SH-SY5Y (cell line): ENCODE measurements at regions not wholly inside any gene's neighbourhood (a gene's known extent, or its start where the extent isn't known, plus 50 kb on each side); places are given as distances from the start of the nearest gene placed in this dataset.

Experiments
- GATA2 ChIP-seq: IDR thresholded peaks from 2 replicates; pipeline ENCODE4 v1.6.1; 2011; ENCODE audit warnings: mild to moderate bottlenecking, low read depth, low read length
- GATA3 ChIP-seq: IDR thresholded peaks from 2 replicates; pipeline ENCODE4 v1.6.1; 2011; ENCODE audit warnings: low read depth, mild to moderate bottlenecking, low read length, moderate library complexity

DNA sequence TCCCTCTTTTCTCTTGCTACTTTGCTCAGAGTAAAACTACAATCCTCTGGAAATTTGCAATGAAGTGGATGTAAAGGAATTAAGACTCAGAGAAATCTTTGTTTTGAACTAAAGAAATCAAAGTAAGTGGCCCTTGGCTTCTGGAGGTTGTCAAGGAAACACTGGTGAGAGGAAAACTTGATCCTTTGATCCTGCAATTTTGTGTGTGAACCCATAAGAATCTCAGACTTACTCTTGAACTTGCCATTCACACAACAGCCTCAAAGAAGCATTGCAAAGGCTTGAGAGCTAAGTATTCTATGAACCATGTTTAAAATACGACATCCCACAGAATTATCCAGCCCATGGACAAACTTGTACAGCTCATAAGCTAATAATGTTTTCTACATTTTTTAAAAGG lies 827.5 kb downstream of the TAF11L14 start:
- TF ChIP-seq GATA3 (no peak), GATA2 (no peak)

DNA sequence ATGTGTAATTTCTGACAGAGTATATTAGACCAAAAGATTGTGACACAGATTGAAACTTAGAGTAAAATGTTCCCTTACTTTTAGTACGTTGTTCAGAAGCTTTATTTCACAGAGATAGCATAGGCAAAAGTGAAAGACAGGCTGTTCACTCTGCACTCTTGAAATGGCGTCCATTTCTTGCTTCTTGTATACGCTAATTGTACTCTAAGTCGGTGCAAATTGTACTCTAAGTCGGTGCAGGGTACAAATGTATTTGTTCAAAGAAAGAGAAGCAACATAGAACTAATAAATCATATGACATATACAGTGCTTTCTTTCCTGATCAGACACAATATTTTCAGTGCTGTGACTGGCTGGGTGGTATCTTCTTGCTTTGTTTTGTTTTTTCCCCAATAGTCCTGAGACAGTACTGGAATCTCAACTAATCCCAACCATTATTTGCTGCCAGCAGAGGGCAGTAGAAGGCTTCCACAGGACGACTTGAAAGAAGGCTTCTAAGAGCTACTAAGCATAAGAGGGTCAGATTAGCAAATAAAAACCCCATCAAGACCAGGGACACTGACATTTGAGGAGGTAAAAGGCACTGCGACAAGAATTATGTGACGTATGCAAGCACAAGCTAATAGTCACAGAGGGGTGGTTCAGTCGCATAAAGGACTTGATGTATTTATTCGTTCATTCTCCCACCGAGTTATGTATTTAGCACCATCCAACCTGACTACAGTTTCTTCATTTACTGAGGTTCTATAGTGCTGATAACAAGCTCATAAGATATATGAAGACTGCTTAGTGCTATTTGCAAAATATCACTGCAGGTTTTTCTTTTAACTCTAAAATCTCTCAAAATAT lies 831.8 kb downstream of the TAF11L14 start:
- TF ChIP-seq GATA3, result no peak
- TF ChIP-seq GATA2, result no peak

DNA sequence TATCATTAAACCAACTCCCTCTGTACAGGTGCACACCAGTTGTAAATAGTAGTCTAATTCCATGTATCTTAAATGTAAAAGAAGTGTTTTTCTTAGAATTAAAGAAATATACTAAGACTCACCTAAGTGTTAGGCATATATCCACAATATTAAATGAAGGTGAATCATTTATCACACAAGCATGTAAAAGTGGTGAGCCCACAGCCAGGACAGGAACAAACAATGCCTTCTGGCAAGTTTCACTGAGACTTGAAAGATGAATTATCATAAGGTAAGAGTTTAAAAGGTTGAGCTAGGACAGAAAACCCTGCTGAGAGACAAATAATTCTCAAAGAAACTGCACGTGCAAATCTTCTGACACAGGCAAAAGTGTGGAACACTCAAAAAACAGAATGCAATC lies 832.5 kb downstream of the TAF11L14 start:
- TF ChIP-seq GATA3 (no peak), GATA2 (no peak)

DNA sequence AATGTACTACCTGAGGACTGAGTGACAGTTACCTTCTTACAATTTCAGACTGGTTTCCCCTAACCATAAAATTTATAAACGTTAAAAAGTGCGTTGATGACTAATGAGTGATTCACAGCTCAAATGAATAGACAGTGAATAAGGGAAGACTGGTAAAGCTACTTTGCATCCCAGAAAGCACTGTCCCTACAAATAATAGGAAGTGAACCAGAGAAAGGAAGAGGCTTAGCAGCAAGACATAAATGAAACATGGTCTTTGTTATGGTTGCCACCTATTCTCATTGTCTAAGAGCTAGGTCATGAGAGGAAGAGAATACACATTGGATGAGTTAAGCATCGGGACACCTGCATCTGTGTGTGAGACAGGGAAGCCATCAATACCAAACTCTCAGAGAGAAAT lies 849.2 kb downstream of the TAF11L14 start:
- TF ChIP-seq GATA3 (no peak), GATA2 (no peak)

DNA sequence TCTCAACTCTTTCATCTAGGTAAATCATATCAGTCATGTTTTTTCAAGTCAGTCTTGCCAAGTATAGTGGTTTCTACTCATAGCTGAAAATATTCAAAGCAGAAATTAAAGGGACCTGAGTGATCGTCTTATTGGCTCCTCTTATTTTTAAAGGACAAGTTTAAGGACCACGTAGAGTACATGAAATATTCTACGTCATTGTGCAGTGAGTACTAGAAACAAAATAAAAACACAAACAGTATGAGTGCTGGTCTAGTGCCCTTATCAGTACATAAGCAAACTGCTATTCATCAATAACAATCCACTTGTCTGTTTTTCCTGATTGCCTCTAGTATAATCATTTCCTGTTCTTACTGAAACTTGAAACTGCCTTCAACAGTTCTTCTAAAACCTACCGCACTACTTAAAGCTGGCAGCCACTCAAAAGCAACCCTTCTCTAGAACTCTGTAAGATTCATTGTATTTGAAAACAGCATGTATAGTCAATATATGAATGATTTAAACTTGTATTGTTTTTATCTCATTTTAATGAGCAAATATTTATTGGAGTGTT lies 853.7 kb downstream of the TAF11L14 start:
- TF ChIP-seq GATA2 (no peak), GATA3 (no peak)

DNA sequence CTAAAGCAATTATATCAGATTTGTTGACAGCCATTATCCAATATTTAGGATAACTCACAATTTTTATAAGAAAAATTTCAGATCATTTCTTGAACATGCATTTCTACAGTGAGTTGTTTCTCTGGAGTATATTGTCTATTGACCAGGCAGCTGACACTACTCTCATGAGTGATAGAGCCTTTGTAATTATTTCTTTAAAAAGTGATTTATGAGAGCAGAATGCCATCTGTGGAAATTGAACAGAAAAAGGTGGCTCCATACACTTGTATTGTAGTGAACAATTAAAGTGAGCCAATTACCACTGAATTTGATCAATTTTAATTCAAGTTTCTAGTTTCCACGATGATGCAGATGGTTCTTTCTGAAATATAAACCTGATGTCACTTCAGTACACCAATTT lies 855.4 kb downstream of the TAF11L14 start:
- no peak for TF ChIP-seq GATA3
- no peak for TF ChIP-seq GATA2

DNA sequence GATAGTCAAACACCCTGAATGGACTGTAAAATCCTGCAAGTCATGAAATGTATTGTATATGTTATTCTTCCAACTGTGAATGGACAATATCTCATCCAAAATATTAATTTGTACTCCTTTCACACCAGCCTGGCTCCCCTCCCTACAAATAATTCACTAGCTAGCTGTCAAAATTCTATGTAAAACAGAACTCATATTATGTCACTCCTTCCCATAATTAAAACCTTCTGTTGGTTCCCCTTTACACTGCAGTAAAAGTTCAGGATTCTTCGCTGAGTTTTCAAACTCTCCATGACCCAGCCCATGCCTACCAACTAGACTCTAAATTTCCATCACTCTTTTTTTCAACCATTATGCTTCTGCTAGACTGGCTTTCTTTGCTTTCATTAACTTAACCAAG lies 857.1 kb downstream of the TAF11L14 start:
- TF ChIP-seq GATA2, result no peak
- TF ChIP-seq GATA3, result no peak

DNA sequence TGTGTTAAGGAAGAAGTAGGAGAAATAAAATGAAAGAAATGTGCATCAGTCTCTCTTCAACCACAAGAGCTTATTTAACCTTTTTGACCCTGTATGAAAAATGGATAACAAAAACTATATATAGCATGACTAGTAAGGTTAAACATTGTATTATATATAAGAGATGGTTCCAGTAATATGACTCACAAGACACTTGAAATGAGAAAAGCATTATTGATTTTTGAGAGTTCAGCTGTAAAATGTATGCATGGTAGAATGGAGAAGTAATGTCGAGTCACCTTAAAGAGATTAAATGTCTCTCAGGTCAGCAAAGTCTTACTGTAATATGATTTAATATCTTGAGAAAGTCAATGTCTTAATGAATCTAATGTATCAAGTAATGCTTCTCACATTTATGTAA lies 860.9 kb downstream of the TAF11L14 start:
- TF ChIP-seq GATA3, result no peak
- TF ChIP-seq GATA2, result no peak

DNA sequence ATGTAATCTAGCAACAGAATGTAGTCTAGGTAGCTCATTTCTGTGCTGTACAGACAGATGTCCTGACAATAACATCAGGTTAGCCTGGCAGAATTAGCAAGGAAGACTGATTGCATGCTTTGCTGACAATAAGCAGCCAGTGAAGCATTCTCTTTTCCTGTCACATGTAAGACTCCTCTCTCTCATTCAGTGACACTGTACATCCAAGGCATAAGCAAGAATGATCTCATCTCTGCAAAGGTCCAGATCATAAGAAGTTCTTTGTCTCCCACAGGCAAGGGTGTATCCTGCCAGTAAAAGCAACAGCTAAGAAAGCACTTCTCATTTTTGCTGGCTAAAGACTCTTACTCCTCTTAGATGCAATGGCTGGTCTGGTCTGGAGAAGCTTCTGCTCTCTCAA lies 861.8 kb downstream of the TAF11L14 start:
- TF ChIP-seq GATA3, result no peak
- no peak for TF ChIP-seq GATA2

DNA sequence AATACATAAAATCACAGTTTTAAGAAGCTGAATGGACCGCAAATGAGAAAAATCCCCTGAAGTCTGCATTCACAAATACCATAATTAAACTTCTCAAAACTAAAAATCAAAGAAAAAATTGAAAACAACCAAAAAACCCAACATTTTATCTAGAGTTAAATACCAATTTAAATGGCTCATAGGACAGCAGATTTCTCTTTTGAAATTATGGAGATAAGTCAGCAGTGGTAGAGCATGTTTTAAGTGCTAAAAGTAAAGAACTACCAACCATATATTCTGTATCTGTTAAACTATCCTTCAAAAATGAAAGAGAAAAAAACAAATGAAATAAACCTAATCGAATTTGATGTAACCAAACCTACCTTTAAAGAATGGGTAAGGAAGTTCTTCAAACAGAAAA lies 862.8 kb downstream of the TAF11L14 start:
- no peak for TF ChIP-seq GATA3
- no peak for TF ChIP-seq GATA2

DNA sequence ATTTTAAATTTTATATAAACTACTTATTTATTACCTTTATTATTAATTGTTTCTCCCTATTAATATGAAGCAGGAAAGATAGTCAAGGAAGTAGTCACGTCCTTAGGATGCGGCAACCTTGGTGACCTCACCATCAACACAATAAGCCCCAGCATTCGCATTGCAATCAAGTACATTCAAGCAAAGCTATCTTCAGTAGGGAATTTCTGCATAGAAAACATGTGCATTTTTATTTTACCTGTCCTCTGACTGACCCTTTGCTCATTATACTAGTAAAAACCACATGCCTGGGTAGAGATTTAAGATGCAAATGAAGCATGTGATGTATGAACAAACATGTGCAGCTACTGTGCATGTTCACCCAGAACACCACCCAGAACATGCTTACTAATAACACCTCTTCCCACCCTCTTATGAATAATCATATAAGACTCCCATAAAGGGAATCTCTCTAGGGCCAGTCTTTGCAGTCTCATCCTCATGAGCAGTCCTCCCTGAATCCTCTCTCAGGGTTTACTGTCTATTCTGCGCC lies 869.6 kb downstream of the TAF11L14 start:
- TF ChIP-seq GATA2 (no peak), GATA3 (no peak)

DNA sequence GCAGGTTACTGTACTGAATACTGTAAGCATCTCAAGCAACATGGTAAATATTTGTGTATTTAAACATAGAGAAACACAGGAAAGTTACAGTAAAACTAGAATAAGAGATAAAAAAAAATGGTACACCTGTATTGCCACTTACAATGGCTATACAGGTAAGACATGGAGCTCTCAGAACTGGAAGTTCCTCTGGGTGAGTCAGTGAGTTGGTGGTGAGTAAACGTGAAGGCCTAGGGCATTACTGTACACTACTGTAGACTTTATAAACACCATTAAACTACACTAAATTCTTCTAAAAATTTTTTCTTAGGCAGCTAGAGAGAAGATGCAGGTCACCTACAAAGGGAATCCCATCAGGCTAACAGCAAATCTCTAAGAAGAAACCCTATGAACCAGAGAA lies 872.9 kb downstream of the TAF11L14 start:
- no peak for TF ChIP-seq GATA3
- TF ChIP-seq GATA2, result no peak

DNA sequence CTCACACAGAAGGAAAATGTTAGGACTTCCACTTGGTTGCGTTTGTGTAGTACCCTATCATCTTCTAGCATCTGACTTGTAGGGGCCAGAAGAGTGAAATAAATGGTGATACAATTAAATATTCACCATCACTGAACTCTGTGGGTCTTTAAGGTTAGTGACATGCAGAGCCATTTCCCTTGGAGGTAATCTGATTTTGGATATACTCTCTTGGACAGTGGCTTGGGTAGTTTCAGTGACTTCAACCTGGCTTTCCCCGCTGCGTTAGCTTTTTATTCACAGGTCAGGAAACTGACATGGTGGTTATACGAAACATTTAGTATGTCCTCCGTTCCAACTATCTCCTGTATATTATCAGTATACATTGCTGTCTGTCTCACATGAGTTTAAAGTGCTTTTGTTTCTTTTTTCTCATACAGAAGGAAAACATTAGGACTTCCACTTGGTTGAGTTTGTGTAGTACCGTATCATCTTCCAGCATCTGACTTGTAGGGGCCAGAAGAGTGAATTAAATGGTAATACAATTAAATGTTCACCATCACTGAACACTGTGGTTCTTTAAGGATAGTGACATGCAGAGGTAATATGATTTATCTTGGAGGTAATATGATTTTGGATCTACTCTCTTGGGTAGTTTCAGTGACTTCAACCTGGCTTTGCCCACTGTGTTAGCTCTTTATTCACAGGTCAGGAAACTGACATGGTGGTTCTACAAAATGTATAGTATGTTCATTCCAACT lies 883.6 kb downstream of the TAF11L14 start:
- TF ChIP-seq GATA2 (no peak), GATA3 (no peak)

DNA sequence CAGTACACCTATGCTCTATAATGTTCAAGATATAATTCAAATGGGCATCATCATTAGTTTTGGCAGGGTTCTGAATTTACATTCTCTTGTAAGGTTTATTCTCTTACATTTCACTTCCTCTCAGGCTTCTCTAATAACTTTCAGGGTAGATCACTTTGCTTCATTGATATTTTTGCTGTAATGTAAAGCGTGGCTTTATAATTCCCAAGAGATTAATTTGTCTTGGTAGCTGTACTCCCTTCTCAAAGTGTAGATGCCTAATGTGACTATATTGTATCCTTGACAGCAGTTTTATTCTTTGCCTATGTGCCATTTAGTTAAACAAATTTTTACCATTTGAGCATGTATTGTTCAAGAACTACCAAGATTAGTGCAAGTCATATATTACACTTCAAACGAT lies 889.1 kb downstream of the TAF11L14 start:
- no peak for TF ChIP-seq GATA2
- TF ChIP-seq GATA3, result no peak

DNA sequence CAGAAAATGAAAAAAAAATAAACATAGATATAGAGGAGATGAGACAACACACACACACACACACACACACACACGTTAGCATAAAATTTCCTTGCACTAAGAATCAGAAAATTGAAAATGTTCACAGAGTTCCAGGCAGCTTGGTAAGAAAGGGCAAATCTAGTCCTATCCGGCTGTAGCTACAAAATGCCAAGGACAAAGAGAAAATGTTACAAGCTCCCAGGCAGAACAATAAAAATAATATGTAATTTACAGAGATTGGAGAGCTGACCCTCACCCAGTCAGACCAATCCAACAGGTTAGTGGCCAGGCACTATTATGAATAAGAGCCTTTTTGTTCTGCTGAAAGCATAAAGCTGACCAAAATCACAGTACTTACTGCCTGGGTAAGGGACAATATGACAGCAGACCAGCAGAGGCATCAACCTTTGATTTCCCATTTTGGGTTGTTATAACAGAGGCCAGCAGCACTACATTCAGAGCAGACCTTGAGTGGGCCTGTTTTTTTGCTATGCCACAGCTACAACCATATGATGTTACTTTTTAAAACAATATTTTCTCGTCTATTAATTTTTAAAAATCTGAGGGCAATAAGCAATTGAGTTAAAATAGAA lies 892.6 kb downstream of the TAF11L14 start:
- TF ChIP-seq GATA2, result no peak
- no peak for TF ChIP-seq GATA3
